ENCODE measurements at regions not wholly inside any gene's neighbourhood (a gene's known extent, or its start where the extent isn't known, plus 50 kb on each side); places are given as distances from the start of the nearest gene placed in this dataset.

GRCh38 chr13:34553376-34553775 lies 388.7 kb upstream of the NBEA start:
- no peak for DNase-seq (ENCODE audit: low spot score)

DNA sequence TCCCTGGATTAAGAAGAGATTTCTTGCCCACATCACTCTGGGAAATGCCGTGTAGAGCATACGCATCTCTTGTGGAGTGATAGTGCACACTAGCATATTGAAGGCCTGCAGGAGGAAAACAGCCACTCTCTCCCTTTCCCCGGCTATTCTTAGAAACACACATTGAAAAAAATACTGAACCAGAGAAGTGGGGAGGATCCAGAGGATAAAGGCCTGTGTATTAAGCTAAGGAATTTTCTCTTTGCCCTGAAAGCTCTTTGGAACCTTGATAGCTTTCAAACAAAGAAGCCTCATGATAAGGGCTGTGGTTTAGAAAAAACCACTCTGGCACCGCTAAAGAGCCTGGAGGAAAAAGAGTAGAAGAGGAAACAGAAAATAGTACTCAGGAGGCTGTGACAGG lies 386.1 kb upstream of the NBEA start:
- no peak for DNase-seq (ENCODE audit: low spot score)

- DNase-seq (ENCODE audit: low spot score) = no peak
Observed at GRCh38 chr13:34561033-34561432, 381.0 kb upstream of the NBEA start.

GRCh38 chr13:34567597-34567996 lies 374.5 kb upstream of the NBEA start:
- no peak for DNase-seq (ENCODE audit: low spot score)

DNA sequence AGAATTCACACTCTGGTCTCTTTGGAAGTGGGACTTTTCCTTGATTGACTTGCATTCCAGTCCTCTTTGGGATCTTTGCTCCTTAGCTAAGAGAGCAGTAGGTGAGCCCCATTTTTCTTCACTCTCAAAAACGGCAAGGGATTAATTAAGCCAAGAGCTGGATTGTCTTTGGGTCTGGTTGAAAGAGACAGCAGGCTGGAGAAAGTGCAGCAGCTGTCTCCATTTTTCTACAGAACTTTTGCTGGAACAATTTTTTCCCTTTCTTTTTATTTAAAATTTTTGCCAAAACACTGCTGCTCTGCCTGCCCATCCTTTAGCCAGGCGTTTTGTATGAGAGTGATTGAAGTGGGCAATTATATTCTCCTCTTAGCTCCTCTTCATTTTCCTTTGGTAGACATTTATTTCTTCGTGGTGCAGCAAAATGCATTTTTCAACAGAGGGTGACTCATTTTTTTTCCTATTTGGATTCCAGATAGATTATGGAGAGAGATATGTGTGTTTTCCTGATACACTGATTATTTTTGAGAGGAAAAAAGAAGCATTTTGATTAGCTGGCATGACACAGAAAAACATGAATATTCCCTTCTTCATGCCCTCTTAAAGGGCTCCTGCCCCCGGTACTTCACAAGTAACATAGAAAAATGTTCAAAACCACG lies 371.2 kb upstream of the NBEA start:
- DNase-seq (ENCODE audit: low spot score) = no peak

DNA sequence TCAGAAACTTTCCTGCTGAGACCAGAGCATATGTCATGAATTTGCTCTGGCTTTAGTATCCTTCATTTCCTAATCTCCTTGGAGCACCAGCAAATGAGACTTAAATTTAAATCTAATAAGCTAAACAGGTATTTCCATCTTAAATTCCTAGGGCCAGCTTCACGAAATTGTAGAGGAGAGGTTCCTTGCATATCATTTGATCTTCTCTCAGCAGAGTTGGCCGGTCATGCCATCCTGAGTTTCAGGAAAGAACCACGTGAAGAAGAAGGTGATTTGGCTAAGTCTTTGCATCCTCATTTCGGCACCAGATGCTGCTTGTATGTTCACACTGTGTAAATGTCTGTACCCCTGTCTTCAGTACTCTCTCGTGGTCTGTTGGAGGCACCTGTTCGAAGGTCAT lies 370.4 kb upstream of the NBEA start:
- DNase-seq (ENCODE audit: low spot score) = no peak

DNA sequence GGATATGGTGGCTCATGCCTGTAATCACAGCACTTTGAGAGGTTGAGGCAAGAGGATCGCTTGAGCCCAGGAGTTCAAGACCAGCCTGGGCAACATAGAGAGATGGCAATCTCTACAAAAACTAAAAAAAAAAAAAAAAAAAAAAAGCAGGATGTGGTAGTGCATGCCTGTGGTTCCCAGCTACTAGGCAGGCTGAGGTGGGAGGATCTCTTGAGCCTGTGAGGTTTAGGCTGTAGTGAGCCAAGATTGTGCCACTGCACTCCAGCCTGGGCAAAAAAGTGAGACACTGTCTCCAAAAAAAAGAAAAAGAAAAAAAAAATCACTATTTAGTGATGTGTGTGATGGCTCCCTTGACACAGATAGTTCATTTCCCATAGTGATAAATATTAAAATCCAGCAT lies 365.0 kb upstream of the NBEA start:
- DNase-seq (ENCODE audit: low spot score) = no peak

DNA sequence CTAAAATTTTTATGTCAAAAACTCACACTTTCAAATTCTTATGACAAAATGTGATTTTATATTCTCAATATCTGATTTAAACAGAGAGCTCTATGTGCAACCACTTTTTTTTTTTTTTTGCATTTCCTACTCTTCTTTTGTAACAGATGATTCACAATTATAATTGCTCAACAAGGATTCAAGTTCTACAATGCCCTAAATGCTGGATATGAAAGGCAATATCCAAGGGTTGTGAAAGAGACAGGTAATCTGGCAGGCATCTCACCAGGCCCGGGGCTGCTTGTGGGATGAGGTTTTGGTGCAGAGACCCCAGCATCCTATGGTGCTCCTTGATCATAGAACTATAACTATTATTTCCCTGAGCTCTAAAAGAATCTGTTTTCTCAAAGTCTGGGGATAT lies 363.6 kb upstream of the NBEA start:
- no peak for DNase-seq (ENCODE audit: low spot score)

GRCh38 chr13:34578917-34579316 lies 363.2 kb upstream of the NBEA start:
- no peak for DNase-seq (ENCODE audit: low spot score)

- no peak for DNase-seq (ENCODE audit: low spot score)
Observed at GRCh38 chr13:34583181-34583580, 358.9 kb upstream of the NBEA start.

DNA sequence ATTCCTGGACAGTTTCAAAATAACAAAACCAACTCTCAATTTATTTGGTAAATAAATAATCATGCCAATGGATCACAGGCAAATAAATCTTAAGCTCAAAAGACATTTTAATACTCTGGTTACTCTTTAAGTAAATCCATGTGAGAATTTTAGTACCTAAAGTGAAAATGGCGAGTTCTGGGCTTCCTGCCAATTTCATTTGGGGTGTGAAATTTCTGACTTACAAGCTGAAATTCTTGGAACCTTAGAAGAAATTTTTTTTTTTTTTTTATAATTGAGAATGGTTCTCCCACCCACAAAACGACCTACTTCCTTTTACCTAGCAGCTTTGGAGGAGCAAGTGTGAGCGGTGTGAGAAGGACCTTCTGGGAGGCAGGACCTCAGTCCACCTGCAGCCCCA lies 354.5 kb upstream of the NBEA start:
- DNase-seq (ENCODE audit: low spot score) = no peak

GRCh38 chr13:34588362-34588761 lies 353.7 kb upstream of the NBEA start:
- DNase-seq (ENCODE audit: low spot score) = no peak

DNA sequence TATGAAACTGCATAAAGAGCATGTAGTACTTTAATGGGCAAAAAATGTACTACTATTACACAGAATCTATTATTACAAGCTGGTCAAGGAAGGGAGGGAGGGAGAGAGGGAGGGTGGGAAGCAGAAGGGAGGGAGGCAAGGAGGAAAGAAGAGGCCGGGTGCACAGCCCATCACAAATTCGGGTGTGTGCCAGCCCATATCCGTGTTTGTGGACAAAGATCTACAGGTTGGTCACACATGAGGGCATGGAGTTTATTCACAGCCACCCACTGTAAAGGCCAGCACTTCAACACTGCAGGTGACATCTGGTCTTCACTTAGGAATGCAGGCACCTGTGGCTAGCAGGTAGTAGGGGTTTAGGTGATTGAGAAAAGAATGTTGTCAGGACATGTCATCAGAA lies 352.5 kb upstream of the NBEA start:
- no peak for DNase-seq (ENCODE audit: low spot score)

DNA sequence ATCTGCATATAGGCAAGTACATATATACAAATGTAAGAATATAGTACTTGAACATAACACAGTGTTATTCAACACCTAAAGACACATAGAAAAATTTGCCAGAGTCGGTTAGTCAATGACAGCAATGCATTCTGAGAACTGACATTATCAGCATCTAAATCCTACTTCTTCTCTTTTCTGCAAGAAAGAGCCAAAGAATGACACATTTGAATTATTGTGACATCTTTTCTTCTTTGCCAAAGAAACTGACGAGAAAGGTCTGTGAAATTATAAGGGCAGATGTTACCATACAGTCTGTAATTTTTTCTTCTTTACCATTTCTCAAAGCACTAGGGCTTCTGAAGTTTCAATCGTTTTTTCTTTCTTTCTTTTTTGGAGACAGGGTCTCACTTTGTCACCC lies 350.9 kb upstream of the NBEA start:
- DNase-seq (ENCODE audit: low spot score) = no peak

- no peak for DNase-seq (ENCODE audit: low spot score)
Observed at GRCh38 chr13:34591900-34592529, 350.1 kb upstream of the NBEA start.

- no peak for DNase-seq (ENCODE audit: low spot score)
Observed at GRCh38 chr13:34593658-34594057, 348.4 kb upstream of the NBEA start.

GRCh38 chr13:34594507-34594906 lies 347.6 kb upstream of the NBEA start:
- DNase-seq (ENCODE audit: low spot score) = no peak

DNA sequence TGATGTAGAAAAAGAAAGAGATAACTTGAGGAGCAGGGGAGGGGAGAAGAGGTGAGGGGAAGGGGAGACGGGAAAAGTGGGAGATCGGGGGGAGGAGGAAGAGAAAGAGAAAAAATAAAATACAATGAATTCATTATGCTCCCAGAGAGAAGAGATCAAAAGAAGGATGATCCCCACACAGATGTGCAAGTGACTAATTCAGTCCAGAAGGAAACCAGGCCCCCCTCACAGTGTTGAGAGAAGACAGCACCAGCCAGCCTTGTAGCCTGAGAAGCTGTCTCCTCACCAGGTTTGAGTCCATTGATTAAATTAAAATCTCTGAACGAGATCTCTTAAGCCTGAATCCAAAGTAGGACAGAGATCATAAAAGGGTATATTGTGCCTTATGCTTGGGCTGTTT lies 333.7 kb upstream of the NBEA start:
- DNase-seq (ENCODE audit: low spot score) = no peak

- DNase-seq (ENCODE audit: low spot score) = no peak
Observed at GRCh38 chr13:34611671-34612070, 330.4 kb upstream of the NBEA start.

- no peak for DNase-seq (ENCODE audit: low spot score)
Observed at GRCh38 chr13:34617473-34618083, 324.5 kb upstream of the NBEA start.

GRCh38 chr13:34618654-34619053 lies 323.4 kb upstream of the NBEA start:
- DNase-seq (ENCODE audit: low spot score) = no peak

DNA sequence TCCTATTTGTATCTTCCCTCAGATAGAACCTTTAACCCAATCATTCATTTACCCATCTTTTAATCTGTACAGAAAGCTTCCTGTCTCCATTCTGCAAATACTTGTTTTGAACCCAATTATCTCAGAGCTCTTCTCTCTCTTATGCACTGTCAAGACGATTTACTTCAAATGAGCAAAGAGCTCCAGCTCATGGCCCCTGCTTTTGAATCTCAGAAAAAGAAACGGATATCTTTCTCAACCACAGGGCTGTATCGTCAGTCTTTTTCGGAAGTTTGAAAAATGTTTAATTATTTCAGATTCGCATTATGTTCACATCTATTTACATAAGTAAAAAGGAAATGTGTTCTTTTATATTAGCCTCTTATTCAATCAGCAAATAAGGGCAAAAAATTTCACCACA lies 322.7 kb upstream of the NBEA start:
- DNase-seq (ENCODE audit: low spot score) = no peak

DNA sequence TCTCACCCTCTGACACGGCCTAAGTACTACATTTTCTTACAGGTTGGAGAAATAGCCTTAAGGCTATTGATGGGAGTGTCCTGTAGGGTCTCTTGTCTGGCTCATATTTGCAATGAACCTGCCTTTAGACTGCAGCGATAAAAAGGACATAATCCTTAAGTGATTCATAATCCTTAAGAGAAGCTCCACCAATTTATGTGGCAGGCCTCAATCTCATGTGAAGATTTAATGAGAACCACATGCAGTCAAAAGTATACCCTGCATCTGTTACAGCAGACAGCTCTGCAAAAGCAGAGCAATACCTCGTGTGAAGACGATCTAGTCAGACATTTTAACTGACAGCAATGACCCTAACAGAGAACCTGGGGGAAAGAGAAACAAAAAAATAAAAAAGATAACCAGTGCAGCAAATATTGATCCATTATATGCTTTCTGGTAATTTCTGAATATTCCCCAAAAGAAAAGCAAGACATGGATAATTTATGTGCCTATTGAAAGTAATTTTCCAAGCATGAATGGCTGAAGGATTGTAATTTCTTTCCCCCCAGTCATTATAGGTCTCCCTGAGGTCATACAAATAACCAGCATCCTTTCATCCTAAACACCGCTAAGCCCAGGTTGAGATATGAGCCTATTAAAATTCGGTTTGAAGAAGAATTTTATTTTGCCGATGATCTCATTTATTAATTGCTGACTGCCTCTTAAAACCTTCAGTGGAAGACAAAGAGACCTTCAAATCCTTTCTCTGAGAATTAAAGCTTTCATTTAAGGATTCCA lies 321.8 kb upstream of the NBEA start:
- DNase-seq (ENCODE audit: low spot score) = peak; percentile 33

Measured in D341Med (cell line).